Keratinocyte (primary cell): ENCODE measurements at regions not wholly inside any gene's neighbourhood (a gene's known extent, or its start where the extent isn't known, plus 50 kb on each side); places are given as distances from the start of the nearest gene placed in this dataset.

Experiments used
- DNase-seq: peaks from one replicate; pipeline ENCODE4 v3.0.0-alpha.2; 2011; ENCODE audit warnings: low read depth, missing footprints, low spot score
- FAIRE-seq: peaks from 2 replicates; lab custom pipeline; 2011; peaks lifted over from hg19 to GRCh38; lab: Jason Lieb, UNC
- H2AFZ ChIP-seq: 2 replicates; pipeline ENCODE4 v1.6.0; 2012; ENCODE audit warnings: low read length, control low read depth, inconsistent platforms; ENCODE audit not compliant: control insufficient read depth
- H3K27ac ChIP-seq: 2 replicates; pipeline ENCODE4 v1.5.1; 2011; ENCODE audit warnings: low read length; ENCODE audit not compliant: control insufficient read depth, insufficient read depth
- H3K27me3 ChIP-seq: 3 replicates; pipeline ENCODE4 v1.6.0; 2011; ENCODE audit warnings: low read length; ENCODE audit not compliant: control insufficient read depth, insufficient read depth; ENCODE audit errors: extremely low read depth
- H3K36me3 ChIP-seq, 2 experiments: 2 replicates in 1 of 2; 3 replicates in 1 of 2; pipeline ENCODE4 v1.5.1; 2011; ENCODE audit warnings: low read length in 2 of 2, mild to moderate bottlenecking in 1 of 2; ENCODE audit not compliant: control insufficient read depth in 2 of 2, insufficient read depth in 2 of 2; ENCODE audit errors: extremely low read depth in 1 of 2
- H3K4me1 ChIP-seq: 3 replicates; pipeline ENCODE4 v1.5.1; 2011; ENCODE audit warnings: low read length; ENCODE audit not compliant: control insufficient read depth, insufficient read depth; ENCODE audit errors: extremely low read depth
- H3K4me2 ChIP-seq: 3 replicates; pipeline ENCODE4 v1.6.0; 2011; ENCODE audit warnings: low read depth, low read length; ENCODE audit not compliant: control insufficient read depth, insufficient read depth; ENCODE audit errors: extremely low read depth
- H3K4me3 ChIP-seq, 3 experiments: fragments of 200-600 bp in 1 of 3; sonication (generic) in 1 of 3; 2 replicates in 2 of 3; 3 replicates in 1 of 3; pipeline ENCODE4 v1.5.1; 2011 to 2016; ENCODE audit warnings: low read length in 3 of 3, mild to moderate bottlenecking in 3 of 3, control low read depth in 2 of 3, inconsistent platforms in 1 of 3, low read depth in 1 of 3, mixed read lengths in 1 of 3, mixed run types in 1 of 3, moderate library complexity in 1 of 3; ENCODE audit not compliant: control insufficient read depth in 2 of 3, insufficient read depth in 2 of 3; ENCODE audit errors: extremely low read depth in 1 of 3
- H3K79me2 ChIP-seq: 2 replicates; pipeline ENCODE4 v1.6.0; 2012; ENCODE audit warnings: low read length; ENCODE audit not compliant: control insufficient read depth, insufficient read depth
- H3K9ac ChIP-seq: 3 replicates; pipeline ENCODE4 v1.6.0; 2011; ENCODE audit warnings: low read length; ENCODE audit not compliant: control insufficient read depth, insufficient read depth; ENCODE audit errors: extremely low read depth
- H3K9me1 ChIP-seq: 3 replicates; pipeline ENCODE4 v1.6.0; 2011; ENCODE audit warnings: low read length; ENCODE audit not compliant: control insufficient read depth, insufficient read depth; ENCODE audit errors: extremely low read depth
- H3K9me3 ChIP-seq: 2 replicates; pipeline ENCODE4 v1.5.1; 2012; ENCODE audit warnings: low read depth, low read length; ENCODE audit not compliant: control insufficient read depth
- H4K20me1 ChIP-seq: 3 replicates; pipeline ENCODE4 v1.6.0; 2011; ENCODE audit warnings: low read length; ENCODE audit not compliant: control insufficient read depth, insufficient read depth; ENCODE audit errors: extremely low read depth
- CTCF ChIP-seq, 3 experiments: IDR thresholded peaks in 1 of 3; conservative IDR thresholded peaks in 1 of 3; optimal IDR thresholded peaks in 1 of 3; 2 replicates in 2 of 3; 3 replicates in 1 of 3; pipeline versions ENCODE3 to v1.5.1; 2011; ENCODE audit warnings: low read length in 3 of 3, mild to moderate bottlenecking in 3 of 3, moderate library complexity in 2 of 3, control low read depth in 1 of 3, inconsistent platforms in 1 of 3; ENCODE audit not compliant: insufficient read depth in 2 of 3; ENCODE audit errors: extremely low read depth in 1 of 3
- EZH2 ChIP-seq: IDR thresholded peaks from one replicate; pipeline ENCODE4 v1.6.1; 2012; ENCODE audit warnings: inconsistent platforms, mild to moderate bottlenecking, low read length, moderate library complexity
- dilution Hi-C: fragments of 300-500 bp; cut with MboI; formaldehyde crosslinking; loops from one replicate; pipeline ENCODE4 v1.7.0; 2020; ENCODE audit warnings: low sequenced_read_pairs; ENCODE audit not compliant: extremely low pct_ligation_motif_present

- Histone ChIP-seq H3K4me3 (no peak overlapping the region), H3K36me3 (no peaks in the 10 kb centered on the region), H3K9me3 (no peaks in the 10 kb centered on the region), H2AFZ (no peak overlapping the region), H3K79me2 (no peaks in the 10 kb centered on the region), H4K20me1 (no peaks in the 10 kb centered on the region), H3K9me1 (no peaks in the 10 kb centered on the region), H3K27me3 (no peaks in the 10 kb centered on the region), H3K4me1 (no peaks in the 10 kb centered on the region), H3K9ac (no peak overlapping the region), H3K4me2 (no peak overlapping the region), H3K27ac (no peak overlapping the region)
- no peak for TF ChIP-seq EZH2
- no peak for TF ChIP-seq CTCF (optimal IDR thresholded peaks at IDR 0.05 in 1 of 3, IDR thresholded peaks at IDR 0.05 in 1 of 3, conservative IDR thresholded peaks at IDR 0.05 in 1 of 3; ENCODE audit: extremely low read depth in 1 of 3, insufficient read depth in 2 of 3, low read length in 3 of 3)
- dilution Hi-C loops: no loop called here
- DNase-seq (no peak), FAIRE-seq (no peak)
These were observed 88.1 kb upstream of the ASIC2 start for GRCh38 chr17:33381201-33381600.

- H3K9ac ChIP-seq: no peak overlapping the region
- no peak overlapping the region for H3K27ac ChIP-seq
- no peaks in the 10 kb centered on the region for H3K9me1 ChIP-seq
- dilution Hi-C loops: no loop called here
- no peak overlapping the region for H3K4me3 ChIP-seq
- no peaks in the 10 kb centered on the region for H3K27me3 ChIP-seq
- no peaks in the 10 kb centered on the region for H3K79me2 ChIP-seq
- H3K9me3 ChIP-seq: no peaks in the 10 kb centered on the region
- no peaks in the 10 kb centered on the region for H3K4me1 ChIP-seq
- no peak overlapping the region for H3K4me2 ChIP-seq
- no peak overlapping the region for H2AFZ ChIP-seq
- no peak for TF ChIP-seq EZH2
- TF ChIP-seq CTCF (optimal IDR thresholded peaks at IDR 0.05 in 1 of 3, IDR thresholded peaks at IDR 0.05 in 1 of 3, conservative IDR thresholded peaks at IDR 0.05 in 1 of 3; ENCODE audit: extremely low read depth in 1 of 3, insufficient read depth in 2 of 3, low read length in 3 of 3): no peak
- no peaks in the 10 kb centered on the region for H4K20me1 ChIP-seq
- no peaks in the 10 kb centered on the region for H3K36me3 ChIP-seq
- FAIRE-seq (no peak), DNase-seq (no peak)
These were observed 90.5 kb upstream of the ASIC2 start for GRCh38 chr17:33383488-33384023.
